ENCODE measurements at regions not wholly inside any gene's neighbourhood (a gene's known extent, or its start where the extent isn't known, plus 50 kb on each side); places are given as distances from the start of the nearest gene placed in this dataset.

GRCh38 chr1:5250336-5250735 lies 595.9 kb downstream of the AJAP1 start:
- Mint-ChIP-seq H3K36me3 (ENCODE audit: low read depth) (no peaks in the 10 kb centered on the region), H3K27ac (no peak overlapping the region), H3K4me1 (no peaks in the 10 kb centered on the region), H3K27me3 (peaks cover 2% of the 10 kb centered on the region), H3K9me3 (peaks cover 7% of the 10 kb centered on the region), H3K4me3 (no peak overlapping the region)
- DNase-seq (no peak), ATAC-seq (no peak)

GRCh38 chr1:5245348-5245747 lies 590.9 kb downstream of the AJAP1 start:
- Mint-ChIP-seq H3K27ac (no peak overlapping the region), H3K9me3 (peaks cover 7% of the 10 kb centered on the region), H3K4me1 (peaks cover 6% of the 10 kb centered on the region), H3K4me3 (no peak overlapping the region), H3K27me3 (peaks cover 2% of the 10 kb centered on the region), H3K36me3 (ENCODE audit: low read depth) (no peaks in the 10 kb centered on the region)
- DNase-seq (no peak), ATAC-seq (no peak)

- H3K9me3 Mint-ChIP-seq, result peaks cover 7% of the 10 kb centered on the region
- H3K27me3 Mint-ChIP-seq, result peaks cover 2% of the 10 kb centered on the region
- H3K4me3 Mint-ChIP-seq, result no peak overlapping the region
- H3K36me3 Mint-ChIP-seq (ENCODE audit: low read depth), result no peaks in the 10 kb centered on the region
- no peak for DNase-seq
- no peak overlapping the region for H3K27ac Mint-ChIP-seq
- H3K4me1 Mint-ChIP-seq, result peaks cover 6% of the 10 kb centered on the region
- ATAC-seq, result no peak
Measured at GRCh38 chr1:5244631-5245285, 590.3 kb downstream of the AJAP1 start.

- Mint-ChIP-seq H3K9me3 (peaks cover 7% of the 10 kb centered on the region), H3K27me3 (peaks cover 2% of the 10 kb centered on the region), H3K36me3 (ENCODE audit: low read depth) (no peaks in the 10 kb centered on the region), H3K4me3 (no peak overlapping the region), H3K4me1 (peaks cover 6% of the 10 kb centered on the region), H3K27ac (no peak overlapping the region)
- no peak for ATAC-seq
- no peak for DNase-seq
Measured at GRCh38 chr1:5242850-5243249, 588.4 kb downstream of the AJAP1 start.

GRCh38 chr1:5239911-5240310 lies 585.5 kb downstream of the AJAP1 start:
- ATAC-seq (no peak), DNase-seq (no peak)
- H3K27ac Mint-ChIP-seq, result no peak overlapping the region
- H3K4me3 Mint-ChIP-seq, result no peak overlapping the region
- H3K9me3 Mint-ChIP-seq, result no peaks in the 10 kb centered on the region
- no peaks in the 10 kb centered on the region for H3K36me3 Mint-ChIP-seq (ENCODE audit: low read depth)
- peaks cover 6% of the 10 kb centered on the region for H3K4me1 Mint-ChIP-seq
- no peaks in the 10 kb centered on the region for H3K27me3 Mint-ChIP-seq

GRCh38 chr1:5238351-5239130 lies 584.1 kb downstream of the AJAP1 start:
- Mint-ChIP-seq H3K4me3 (no peak overlapping the region), H3K27ac (no peak overlapping the region), H3K9me3 (peaks cover 5% of the 10 kb centered on the region), H3K27me3 (no peaks in the 10 kb centered on the region), H3K36me3 (ENCODE audit: low read depth) (no peaks in the 10 kb centered on the region), H3K4me1 (no peaks in the 10 kb centered on the region)
- no peak for DNase-seq
- ATAC-seq, result no peak

- Mint-ChIP-seq H3K27me3 (no peaks in the 10 kb centered on the region), H3K36me3 (ENCODE audit: low read depth) (peaks cover 3% of the 10 kb centered on the region), H3K4me3 (no peak overlapping the region), H3K4me1 (no peaks in the 10 kb centered on the region), H3K27ac (no peak overlapping the region), H3K9me3 (peaks cover 15% of the 10 kb centered on the region)
- ATAC-seq, result no peak
- no peak for DNase-seq
Measured at GRCh38 chr1:5235355-5235899, 581.0 kb downstream of the AJAP1 start.

GRCh38 chr1:5232537-5232936 lies 578.1 kb downstream of the AJAP1 start:
- no peak overlapping the region for H3K27ac Mint-ChIP-seq
- ATAC-seq (no peak), DNase-seq (no peak)
- no peaks in the 10 kb centered on the region for H3K4me1 Mint-ChIP-seq
- peaks cover 15% of the 10 kb centered on the region for H3K9me3 Mint-ChIP-seq
- peaks cover 3% of the 10 kb centered on the region for H3K36me3 Mint-ChIP-seq (ENCODE audit: low read depth)
- H3K27me3 Mint-ChIP-seq, result no peaks in the 10 kb centered on the region
- no peak overlapping the region for H3K4me3 Mint-ChIP-seq

- H3K36me3 Mint-ChIP-seq (ENCODE audit: low read depth), result peaks cover 3% of the 10 kb centered on the region
- no peak for ATAC-seq
- no peaks in the 10 kb centered on the region for H3K4me1 Mint-ChIP-seq
- H3K27ac Mint-ChIP-seq, result no peak overlapping the region
- H3K9me3 Mint-ChIP-seq, result peaks cover 15% of the 10 kb centered on the region
- H3K27me3 Mint-ChIP-seq, result no peaks in the 10 kb centered on the region
- DNase-seq, result no peak
- no peak overlapping the region for H3K4me3 Mint-ChIP-seq
Measured at GRCh38 chr1:5231541-5232315, 577.3 kb downstream of the AJAP1 start.

- no peak for DNase-seq
- Mint-ChIP-seq H3K9me3 (no peaks in the 10 kb centered on the region), H3K36me3 (ENCODE audit: low read depth) (no peaks in the 10 kb centered on the region), H3K27me3 (peaks cover 2% of the 10 kb centered on the region), H3K4me3 (no peak overlapping the region), H3K27ac (no peak overlapping the region), H3K4me1 (no peaks in the 10 kb centered on the region)
- ATAC-seq, result no peak
Measured at GRCh38 chr1:5227114-5227513, 572.7 kb downstream of the AJAP1 start.

GRCh38 chr1:5225707-5226704 lies 571.6 kb downstream of the AJAP1 start:
- no peaks in the 10 kb centered on the region for H3K9me3 Mint-ChIP-seq
- H3K4me3 Mint-ChIP-seq, result no peak overlapping the region
- DNase-seq, result no peak
- H3K27ac Mint-ChIP-seq, result no peak overlapping the region
- ATAC-seq, result no peak
- H3K36me3 Mint-ChIP-seq (ENCODE audit: low read depth), result no peaks in the 10 kb centered on the region
- H3K27me3 Mint-ChIP-seq, result peaks cover 2% of the 10 kb centered on the region
- H3K4me1 Mint-ChIP-seq, result no peaks in the 10 kb centered on the region

GRCh38 chr1:5223206-5223605 lies 568.8 kb downstream of the AJAP1 start:
- no peaks in the 10 kb centered on the region for H3K4me1 Mint-ChIP-seq
- no peak overlapping the region for H3K4me3 Mint-ChIP-seq
- no peaks in the 10 kb centered on the region for H3K36me3 Mint-ChIP-seq (ENCODE audit: low read depth)
- DNase-seq (no peak), ATAC-seq (no peak)
- peaks cover 2% of the 10 kb centered on the region for H3K27me3 Mint-ChIP-seq
- no peak overlapping the region for H3K27ac Mint-ChIP-seq
- H3K9me3 Mint-ChIP-seq, result no peaks in the 10 kb centered on the region

- H3K27ac Mint-ChIP-seq, result no peak overlapping the region
- H3K27me3 Mint-ChIP-seq, result peaks cover 2% of the 10 kb centered on the region
- no peaks in the 10 kb centered on the region for H3K4me1 Mint-ChIP-seq
- ATAC-seq (no peak), DNase-seq (no peak)
- H3K36me3 Mint-ChIP-seq (ENCODE audit: low read depth), result no peaks in the 10 kb centered on the region
- H3K4me3 Mint-ChIP-seq, result no peak overlapping the region
- no peaks in the 10 kb centered on the region for H3K9me3 Mint-ChIP-seq
Measured at GRCh38 chr1:5222626-5223025, 568.2 kb downstream of the AJAP1 start.

- DNase-seq (no peak), ATAC-seq (no peak)
- H3K36me3 Mint-ChIP-seq (ENCODE audit: low read depth), result no peaks in the 10 kb centered on the region
- H3K4me1 Mint-ChIP-seq, result no peaks in the 10 kb centered on the region
- H3K27me3 Mint-ChIP-seq, result peaks cover 2% of the 10 kb centered on the region
- H3K27ac Mint-ChIP-seq, result no peak overlapping the region
- H3K9me3 Mint-ChIP-seq, result no peaks in the 10 kb centered on the region
- H3K4me3 Mint-ChIP-seq, result no peak overlapping the region
Measured at GRCh38 chr1:5221451-5221850, 567.0 kb downstream of the AJAP1 start.
